ENCODE measurements at regions not wholly inside any gene's neighbourhood (a gene's known extent, or its start where the extent isn't known, plus 50 kb on each side); places are given as distances from the start of the nearest gene placed in this dataset.

DNA sequence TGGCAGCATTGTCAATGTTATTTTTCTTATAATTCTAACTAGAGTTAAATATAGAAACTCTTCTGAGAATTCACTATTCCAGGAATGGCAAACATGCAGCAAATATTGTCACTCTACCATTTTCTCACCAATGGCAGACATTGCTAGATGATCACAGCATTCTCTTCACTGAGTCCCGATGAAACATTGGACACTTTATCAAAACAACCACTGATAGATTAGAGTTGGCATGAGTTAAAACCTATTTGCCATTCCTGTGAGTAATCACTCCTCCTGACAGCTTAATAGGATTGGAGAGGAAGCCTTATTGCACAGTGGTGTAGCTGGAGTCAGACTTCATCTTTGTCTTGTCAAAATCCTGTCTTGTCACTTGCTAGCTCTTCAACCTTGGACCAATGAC lies 163.9 kb upstream of the THUMPD2 start:
- WGBS (ENCODE audit: low lambda C conversion rate), result 0% methylated on average over 1 of the region's 1 CpG
- no TSS peak for BruUV-seq (replicated peaks)
- H3K4me3 ChIP-seq (replicated peaks in 1 of 3; ENCODE audit: insufficient read depth in 1 of 3, low read depth in 2 of 3, low read length in 3 of 3), result no peak overlapping the region
- no peak overlapping the region for H3K4me2 ChIP-seq (ENCODE audit: low read depth, low read length)
- ATAC-seq (no peak), DNase-seq (ENCODE audit: low spot score) (no peak), FAIRE-seq (no peak)
- H4K20me1 ChIP-seq (ENCODE audit: insufficient read depth, low read length), result no peaks in the 10 kb centered on the region
- no peak overlapping the region for H3K9ac ChIP-seq (ENCODE audit: insufficient read depth, low read depth, low read length)
- no peaks in the 10 kb centered on the region for H3K9me3 ChIP-seq (ENCODE audit: low read length)
- POLR2A ChIA-PET, result no interaction called here
- no peak overlapping the region for H3K27ac ChIP-seq (ENCODE audit: extremely low read length, insufficient read depth, low read length)
- H3K4me1 ChIP-seq (ENCODE audit: insufficient read depth, low read length), result no peaks in the 10 kb centered on the region
- CTCF ChIA-PET (ENCODE audit: low intra/inter-chr PET ratio, low total read pairs), result no interaction called here
- in situ Hi-C loops (cut with HindIII; ENCODE audit: extremely low pct_ligation_motif_present, low pct_unique_long_range_greater_than_20kb) (no loop called here), intact Hi-C loops (cut with micrococcal nuclease; ENCODE audit: unreplicated experiment) (no loop called here)
- no peaks in the 10 kb centered on the region for H3K79me2 ChIP-seq (ENCODE audit: insufficient read depth, low read length)
- H3K27me3 ChIP-seq (ENCODE audit: control insufficient read depth in 1 of 2, insufficient read depth in 2 of 2, low read length in 2 of 2), result no peaks in the 10 kb centered on the region
- H2AFZ ChIP-seq (ENCODE audit: low read length), result no peak overlapping the region
- H3K36me3 ChIP-seq (replicated peaks in 1 of 2; ENCODE audit: control insufficient read depth in 1 of 2, insufficient read depth in 2 of 2, low read length in 2 of 2), result no peaks in the 10 kb centered on the region
- TF ChIP-seq GPN1 (CRISPR knock-in tag; IDR thresholded peaks at IDR 0.05; ENCODE audit: borderline replicate concordance) (no peak), RORA (CRISPR knock-in tag; IDR thresholded peaks at IDR 0.05) (no peak), ZNF563 (CRISPR knock-in tag; IDR thresholded peaks at IDR 0.05) (no peak), PRMT3 (CRISPR knock-in tag; IDR thresholded peaks at IDR 0.05; ENCODE audit: borderline replicate concordance, low read depth) (no peak), ZNF333 (CRISPR knock-in tag; IDR thresholded peaks at IDR 0.05; ENCODE audit: borderline replicate concordance) (no peak), ZNF557 (CRISPR knock-in tag; IDR thresholded peaks at IDR 0.05) (no peak), MTF1 (CRISPR knock-in tag; IDR thresholded peaks at IDR 0.05) (no peak)
- TF ChIP-seq, protein P1, sequence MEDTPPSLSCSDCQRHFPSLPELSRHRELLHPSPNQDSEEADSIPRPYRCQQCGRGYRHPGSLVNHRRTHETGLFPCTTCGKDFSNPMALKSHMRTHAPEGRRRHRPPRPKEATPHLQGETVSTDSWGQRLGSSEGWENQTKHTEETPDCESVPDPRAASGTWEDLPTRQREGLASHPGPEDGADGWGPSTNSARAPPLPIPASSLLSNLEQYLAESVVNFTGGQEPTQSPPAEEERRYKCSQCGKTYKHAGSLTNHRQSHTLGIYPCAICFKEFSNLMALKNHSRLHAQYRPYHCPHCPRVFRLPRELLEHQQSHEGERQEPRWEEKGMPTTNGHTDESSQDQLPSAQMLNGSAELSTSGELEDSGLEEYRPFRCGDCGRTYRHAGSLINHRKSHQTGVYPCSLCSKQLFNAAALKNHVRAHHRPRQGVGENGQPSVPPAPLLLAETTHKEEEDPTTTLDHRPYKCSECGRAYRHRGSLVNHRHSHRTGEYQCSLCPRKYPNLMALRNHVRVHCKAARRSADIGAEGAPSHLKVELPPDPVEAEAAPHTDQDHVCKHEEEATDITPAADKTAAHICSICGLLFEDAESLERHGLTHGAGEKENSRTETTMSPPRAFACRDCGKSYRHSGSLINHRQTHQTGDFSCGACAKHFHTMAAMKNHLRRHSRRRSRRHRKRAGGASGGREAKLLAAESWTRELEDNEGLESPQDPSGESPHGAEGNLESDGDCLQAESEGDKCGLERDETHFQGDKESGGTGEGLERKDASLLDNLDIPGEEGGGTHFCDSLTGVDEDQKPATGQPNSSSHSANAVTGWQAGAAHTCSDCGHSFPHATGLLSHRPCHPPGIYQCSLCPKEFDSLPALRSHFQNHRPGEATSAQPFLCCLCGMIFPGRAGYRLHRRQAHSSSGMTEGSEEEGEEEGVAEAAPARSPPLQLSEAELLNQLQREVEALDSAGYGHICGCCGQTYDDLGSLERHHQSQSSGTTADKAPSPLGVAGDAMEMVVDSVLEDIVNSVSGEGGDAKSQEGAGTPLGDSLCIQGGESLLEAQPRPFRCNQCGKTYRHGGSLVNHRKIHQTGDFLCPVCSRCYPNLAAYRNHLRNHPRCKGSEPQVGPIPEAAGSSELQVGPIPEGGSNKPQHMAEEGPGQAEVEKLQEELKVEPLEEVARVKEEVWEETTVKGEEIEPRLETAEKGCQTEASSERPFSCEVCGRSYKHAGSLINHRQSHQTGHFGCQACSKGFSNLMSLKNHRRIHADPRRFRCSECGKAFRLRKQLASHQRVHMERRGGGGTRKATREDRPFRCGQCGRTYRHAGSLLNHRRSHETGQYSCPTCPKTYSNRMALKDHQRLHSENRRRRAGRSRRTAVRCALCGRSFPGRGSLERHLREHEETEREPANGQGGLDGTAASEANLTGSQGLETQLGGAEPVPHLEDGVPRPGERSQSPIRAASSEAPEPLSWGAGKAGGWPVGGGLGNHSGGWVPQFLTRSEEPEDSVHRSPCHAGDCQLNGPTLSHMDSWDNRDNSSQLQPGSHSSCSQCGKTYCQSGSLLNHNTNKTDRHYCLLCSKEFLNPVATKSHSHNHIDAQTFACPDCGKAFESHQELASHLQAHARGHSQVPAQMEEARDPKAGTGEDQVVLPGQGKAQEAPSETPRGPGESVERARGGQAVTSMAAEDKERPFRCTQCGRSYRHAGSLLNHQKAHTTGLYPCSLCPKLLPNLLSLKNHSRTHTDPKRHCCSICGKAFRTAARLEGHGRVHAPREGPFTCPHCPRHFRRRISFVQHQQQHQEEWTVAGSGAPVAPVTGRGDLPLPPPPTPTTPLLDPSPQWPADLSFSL (CRISPR knock-in tag; IDR thresholded peaks at IDR 0.05), result no peak
- TF ChIP-seq, protein P2, sequence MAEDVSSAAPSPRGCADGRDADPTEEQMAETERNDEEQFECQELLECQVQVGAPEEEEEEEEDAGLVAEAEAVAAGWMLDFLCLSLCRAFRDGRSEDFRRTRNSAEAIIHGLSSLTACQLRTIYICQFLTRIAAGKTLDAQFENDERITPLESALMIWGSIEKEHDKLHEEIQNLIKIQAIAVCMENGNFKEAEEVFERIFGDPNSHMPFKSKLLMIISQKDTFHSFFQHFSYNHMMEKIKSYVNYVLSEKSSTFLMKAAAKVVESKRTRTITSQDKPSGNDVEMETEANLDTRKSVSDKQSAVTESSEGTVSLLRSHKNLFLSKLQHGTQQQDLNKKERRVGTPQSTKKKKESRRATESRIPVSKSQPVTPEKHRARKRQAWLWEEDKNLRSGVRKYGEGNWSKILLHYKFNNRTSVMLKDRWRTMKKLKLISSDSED (CRISPR knock-in tag; IDR thresholded peaks at IDR 0.05), result no peak
- TF ChIP-seq, protein P3, sequence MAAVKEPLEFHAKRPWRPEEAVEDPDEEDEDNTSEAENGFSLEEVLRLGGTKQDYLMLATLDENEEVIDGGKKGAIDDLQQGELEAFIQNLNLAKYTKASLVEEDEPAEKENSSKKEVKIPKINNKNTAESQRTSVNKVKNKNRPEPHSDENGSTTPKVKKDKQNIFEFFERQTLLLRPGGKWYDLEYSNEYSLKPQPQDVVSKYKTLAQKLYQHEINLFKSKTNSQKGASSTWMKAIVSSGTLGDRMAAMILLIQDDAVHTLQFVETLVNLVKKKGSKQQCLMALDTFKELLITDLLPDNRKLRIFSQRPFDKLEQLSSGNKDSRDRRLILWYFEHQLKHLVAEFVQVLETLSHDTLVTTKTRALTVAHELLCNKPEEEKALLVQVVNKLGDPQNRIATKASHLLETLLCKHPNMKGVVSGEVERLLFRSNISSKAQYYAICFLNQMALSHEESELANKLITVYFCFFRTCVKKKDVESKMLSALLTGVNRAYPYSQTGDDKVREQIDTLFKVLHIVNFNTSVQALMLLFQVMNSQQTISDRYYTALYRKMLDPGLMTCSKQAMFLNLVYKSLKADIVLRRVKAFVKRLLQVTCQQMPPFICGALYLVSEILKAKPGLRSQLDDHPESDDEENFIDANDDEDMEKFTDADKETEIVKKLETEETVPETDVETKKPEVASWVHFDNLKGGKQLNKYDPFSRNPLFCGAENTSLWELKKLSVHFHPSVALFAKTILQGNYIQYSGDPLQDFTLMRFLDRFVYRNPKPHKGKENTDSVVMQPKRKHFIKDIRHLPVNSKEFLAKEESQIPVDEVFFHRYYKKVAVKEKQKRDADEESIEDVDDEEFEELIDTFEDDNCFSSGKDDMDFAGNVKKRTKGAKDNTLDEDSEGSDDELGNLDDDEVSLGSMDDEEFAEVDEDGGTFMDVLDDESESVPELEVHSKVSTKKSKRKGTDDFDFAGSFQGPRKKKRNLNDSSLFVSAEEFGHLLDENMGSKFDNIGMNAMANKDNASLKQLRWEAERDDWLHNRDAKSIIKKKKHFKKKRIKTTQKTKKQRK (IDR thresholded peaks at IDR 0.05; ENCODE audit: low read length), result no peak
- TF ChIP-seq, protein P4, sequence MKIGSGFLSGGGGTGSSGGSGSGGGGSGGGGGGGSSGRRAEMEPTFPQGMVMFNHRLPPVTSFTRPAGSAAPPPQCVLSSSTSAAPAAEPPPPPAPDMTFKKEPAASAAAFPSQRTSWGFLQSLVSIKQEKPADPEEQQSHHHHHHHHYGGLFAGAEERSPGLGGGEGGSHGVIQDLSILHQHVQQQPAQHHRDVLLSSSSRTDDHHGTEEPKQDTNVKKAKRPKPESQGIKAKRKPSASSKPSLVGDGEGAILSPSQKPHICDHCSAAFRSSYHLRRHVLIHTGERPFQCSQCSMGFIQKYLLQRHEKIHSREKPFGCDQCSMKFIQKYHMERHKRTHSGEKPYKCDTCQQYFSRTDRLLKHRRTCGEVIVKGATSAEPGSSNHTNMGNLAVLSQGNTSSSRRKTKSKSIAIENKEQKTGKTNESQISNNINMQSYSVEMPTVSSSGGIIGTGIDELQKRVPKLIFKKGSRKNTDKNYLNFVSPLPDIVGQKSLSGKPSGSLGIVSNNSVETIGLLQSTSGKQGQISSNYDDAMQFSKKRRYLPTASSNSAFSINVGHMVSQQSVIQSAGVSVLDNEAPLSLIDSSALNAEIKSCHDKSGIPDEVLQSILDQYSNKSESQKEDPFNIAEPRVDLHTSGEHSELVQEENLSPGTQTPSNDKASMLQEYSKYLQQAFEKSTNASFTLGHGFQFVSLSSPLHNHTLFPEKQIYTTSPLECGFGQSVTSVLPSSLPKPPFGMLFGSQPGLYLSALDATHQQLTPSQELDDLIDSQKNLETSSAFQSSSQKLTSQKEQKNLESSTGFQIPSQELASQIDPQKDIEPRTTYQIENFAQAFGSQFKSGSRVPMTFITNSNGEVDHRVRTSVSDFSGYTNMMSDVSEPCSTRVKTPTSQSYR (CRISPR knock-in tag; IDR thresholded peaks at IDR 0.05; ENCODE audit: borderline replicate concordance), result no peak

Measured in HepG2 (cell line).